BLaER1 (cell line): ENCODE measurements at regions not wholly inside any gene's neighbourhood (a gene's known extent, or its start where the extent isn't known, plus 50 kb on each side); places are given as distances from the start of the nearest gene placed in this dataset.

Experiments used
- H3K27ac ChIP-seq: shearing (Covaris generic); formaldehyde crosslinking; 2 replicates; pipeline ENCODE4 v1.8.1; 2022
- H3K27me3 ChIP-seq: shearing (Covaris generic); formaldehyde crosslinking; 2 replicates; pipeline ENCODE4 v1.8.1; 2022
- H3K36me3 ChIP-seq: shearing (Covaris generic); formaldehyde crosslinking; 2 replicates; pipeline ENCODE4 v1.8.1; 2022
- H3K4me1 ChIP-seq: shearing (Covaris generic); formaldehyde crosslinking; 2 replicates; pipeline ENCODE4 v1.8.1; 2022
- H3K4me2 ChIP-seq: shearing (Covaris generic); formaldehyde crosslinking; 2 replicates; pipeline ENCODE4 v1.8.1; 2022
- H3K4me3 ChIP-seq: shearing (Covaris generic); formaldehyde crosslinking; 2 replicates; pipeline ENCODE4 v1.8.1; 2022
- H3K9ac ChIP-seq: shearing (Covaris generic); formaldehyde crosslinking; 2 replicates; pipeline ENCODE4 v1.8.1; 2022
- H3K9me3 ChIP-seq: shearing (Covaris generic); formaldehyde crosslinking; 2 replicates; pipeline ENCODE4 v1.8.1; 2022
- H4K20me1 ChIP-seq: shearing (Covaris generic); formaldehyde crosslinking; 2 replicates; pipeline ENCODE4 v1.8.1; 2022
- Cebpa-rat ChIP-seq: shearing (Covaris generic); IDR thresholded peaks from 2 replicates; pipeline ENCODE4 v1.8.1; 2022

DNA sequence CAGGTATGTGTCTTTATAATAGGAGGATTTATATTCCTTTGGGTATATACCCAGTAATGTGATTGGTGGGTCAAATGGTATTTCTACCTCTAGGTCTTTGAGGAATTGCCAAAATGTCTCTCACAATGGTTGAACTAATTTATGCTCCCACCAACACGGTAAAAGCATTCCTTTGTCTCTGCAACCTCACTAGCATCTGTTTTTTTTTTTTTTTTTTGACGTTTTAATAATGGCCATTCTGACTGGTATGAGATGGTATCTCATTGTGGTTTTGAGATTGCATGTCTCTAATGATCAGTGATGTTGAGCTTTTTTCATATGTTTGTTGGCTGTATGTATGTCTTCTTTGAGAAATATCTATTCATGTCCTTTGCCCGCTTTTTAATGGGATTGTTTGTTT, 144.9 kb upstream of the RGS17 start:
- no peak for TF ChIP-seq Cebpa-rat
- no peak overlapping the region for H3K4me2 ChIP-seq
- H3K4me1 ChIP-seq = no peaks in the 10 kb centered on the region
- H4K20me1 ChIP-seq = no peaks in the 10 kb centered on the region
- H3K4me3 ChIP-seq = no peak overlapping the region
- H3K9ac ChIP-seq = no peak overlapping the region
- no peaks in the 10 kb centered on the region for H3K27me3 ChIP-seq
- H3K27ac ChIP-seq = no peak overlapping the region
- H3K9me3 ChIP-seq = no peaks in the 10 kb centered on the region
- H3K36me3 ChIP-seq = no peaks in the 10 kb centered on the region

DNA sequence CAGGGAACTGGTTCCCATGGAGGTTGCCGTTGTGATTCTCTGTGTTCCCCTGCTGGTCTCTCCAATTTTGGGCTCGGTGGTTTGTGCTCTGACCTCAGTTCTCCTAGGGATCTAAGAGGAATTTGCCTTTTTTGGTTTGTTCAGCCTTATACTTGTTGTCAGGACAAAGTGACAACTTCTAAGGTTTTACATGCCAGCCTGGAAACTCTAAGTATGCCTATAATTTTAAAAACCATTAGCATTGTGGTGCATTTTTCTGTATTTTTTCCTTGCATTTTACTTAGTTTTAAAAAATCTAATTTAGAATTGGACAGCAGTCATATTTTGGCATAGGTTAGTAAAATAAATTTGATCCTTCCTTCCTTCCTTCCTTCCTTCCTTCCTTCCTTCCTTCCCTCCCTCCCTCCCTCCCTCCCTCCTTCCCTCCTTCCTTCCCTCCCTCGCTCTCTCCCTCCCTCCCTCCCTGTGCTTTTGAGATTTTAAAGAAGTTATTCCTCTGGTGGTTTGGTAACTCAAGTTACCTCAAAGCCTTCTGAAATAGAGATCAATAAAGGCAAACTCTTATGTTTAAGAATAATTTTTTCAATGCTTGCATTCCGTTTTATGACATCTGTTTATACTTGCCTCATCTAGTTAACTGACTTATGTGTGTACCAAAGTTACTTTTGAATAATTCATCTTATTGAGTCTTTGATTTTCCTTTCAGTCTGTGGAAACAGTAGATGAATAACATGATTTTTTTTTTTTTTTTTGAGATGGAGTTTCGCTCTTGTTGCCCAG, 141.3 kb upstream of the RGS17 start:
- Histone ChIP-seq H3K9me3 (no peaks in the 10 kb centered on the region), H3K27ac (no peak overlapping the region), H3K4me3 (no peak overlapping the region), H3K27me3 (no peaks in the 10 kb centered on the region), H3K9ac (no peak overlapping the region), H3K36me3 (no peaks in the 10 kb centered on the region), H3K4me2 (no peak overlapping the region), H4K20me1 (no peaks in the 10 kb centered on the region), H3K4me1 (no peaks in the 10 kb centered on the region)
- no peak for TF ChIP-seq Cebpa-rat

- Histone ChIP-seq H3K4me1 (no peaks in the 10 kb centered on the region), H3K27me3 (no peaks in the 10 kb centered on the region), H4K20me1 (no peaks in the 10 kb centered on the region), H3K36me3 (no peaks in the 10 kb centered on the region), H3K9me3 (no peaks in the 10 kb centered on the region), H3K27ac (no peak overlapping the region), H3K9ac (no peak overlapping the region), H3K4me2 (no peak overlapping the region), H3K4me3 (no peak overlapping the region)
- TF ChIP-seq Cebpa-rat = no peak
Observed at GRCh38 chr6:153263489-153263888, 132.4 kb upstream of the RGS17 start.

GRCh38 chr6:153251326-153251725, 120.2 kb upstream of the RGS17 start:
- no peak for TF ChIP-seq Cebpa-rat
- no peaks in the 10 kb centered on the region for H4K20me1 ChIP-seq
- no peak overlapping the region for H3K27ac ChIP-seq
- no peaks in the 10 kb centered on the region for H3K27me3 ChIP-seq
- H3K4me3 ChIP-seq = no peak overlapping the region
- H3K36me3 ChIP-seq = no peaks in the 10 kb centered on the region
- H3K4me1 ChIP-seq = no peaks in the 10 kb centered on the region
- H3K4me2 ChIP-seq = no peak overlapping the region
- H3K9ac ChIP-seq = no peak overlapping the region
- H3K9me3 ChIP-seq = no peaks in the 10 kb centered on the region

DNA sequence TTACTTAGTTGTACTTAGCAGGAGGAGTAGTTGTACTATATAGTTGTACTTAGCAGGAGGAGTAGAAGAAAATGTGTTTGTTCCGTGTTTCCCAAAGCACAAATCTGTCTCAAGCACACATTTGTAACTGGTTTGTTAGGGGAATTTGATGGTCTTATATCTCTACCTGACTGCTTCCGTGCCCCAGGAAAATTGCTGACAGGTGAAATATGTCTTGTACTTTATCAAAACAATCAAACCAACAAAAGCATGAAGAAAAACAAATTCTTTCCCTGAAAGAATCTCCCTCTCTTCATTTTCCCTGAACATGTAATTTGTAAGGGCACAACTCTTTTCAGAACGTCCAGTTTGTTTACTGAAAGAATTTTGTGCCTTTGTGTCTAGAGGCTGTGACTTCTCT, 106.6 kb upstream of the RGS17 start:
- Histone ChIP-seq H3K27ac (no peak overlapping the region), H3K27me3 (no peaks in the 10 kb centered on the region), H3K4me3 (no peak overlapping the region), H3K9ac (no peak overlapping the region), H4K20me1 (no peaks in the 10 kb centered on the region), H3K4me2 (no peak overlapping the region), H3K9me3 (no peaks in the 10 kb centered on the region), H3K4me1 (no peaks in the 10 kb centered on the region), H3K36me3 (no peaks in the 10 kb centered on the region)
- no peak for TF ChIP-seq Cebpa-rat

DNA sequence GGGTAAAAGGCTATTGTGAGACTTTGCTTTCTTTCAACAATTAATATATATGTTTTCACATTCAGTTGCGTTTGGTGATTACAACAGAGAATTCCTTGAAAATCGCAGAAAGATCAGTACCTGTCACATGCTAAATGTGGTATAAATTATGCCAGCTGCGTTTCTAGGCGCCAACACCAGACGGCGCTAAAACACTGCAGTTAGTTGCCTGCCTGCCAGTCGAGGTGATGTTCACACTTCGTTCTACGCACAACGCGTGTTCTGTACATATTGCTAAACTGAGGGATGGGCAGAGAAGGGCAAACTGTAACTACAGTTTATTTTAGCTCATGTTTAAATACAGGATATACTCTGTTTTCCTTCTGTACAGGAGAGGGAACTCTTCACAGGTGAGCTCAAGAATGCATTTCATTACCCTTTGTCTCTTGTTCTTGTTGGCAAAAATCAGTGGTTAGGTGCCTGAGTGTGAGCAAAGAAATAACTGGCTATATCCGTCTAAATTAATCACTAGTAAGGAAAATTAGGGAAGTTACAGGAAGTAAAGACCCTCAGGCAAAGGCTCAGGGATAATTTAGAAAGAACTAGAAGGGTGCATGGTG, 100.1 kb upstream of the RGS17 start:
- no peak for TF ChIP-seq Cebpa-rat
- Histone ChIP-seq H4K20me1 (no peaks in the 10 kb centered on the region), H3K4me2 (no peak overlapping the region), H3K27me3 (no peaks in the 10 kb centered on the region), H3K9ac (no peak overlapping the region), H3K4me1 (no peaks in the 10 kb centered on the region), H3K4me3 (no peak overlapping the region), H3K27ac (no peak overlapping the region), H3K36me3 (no peaks in the 10 kb centered on the region), H3K9me3 (no peaks in the 10 kb centered on the region)

DNA sequence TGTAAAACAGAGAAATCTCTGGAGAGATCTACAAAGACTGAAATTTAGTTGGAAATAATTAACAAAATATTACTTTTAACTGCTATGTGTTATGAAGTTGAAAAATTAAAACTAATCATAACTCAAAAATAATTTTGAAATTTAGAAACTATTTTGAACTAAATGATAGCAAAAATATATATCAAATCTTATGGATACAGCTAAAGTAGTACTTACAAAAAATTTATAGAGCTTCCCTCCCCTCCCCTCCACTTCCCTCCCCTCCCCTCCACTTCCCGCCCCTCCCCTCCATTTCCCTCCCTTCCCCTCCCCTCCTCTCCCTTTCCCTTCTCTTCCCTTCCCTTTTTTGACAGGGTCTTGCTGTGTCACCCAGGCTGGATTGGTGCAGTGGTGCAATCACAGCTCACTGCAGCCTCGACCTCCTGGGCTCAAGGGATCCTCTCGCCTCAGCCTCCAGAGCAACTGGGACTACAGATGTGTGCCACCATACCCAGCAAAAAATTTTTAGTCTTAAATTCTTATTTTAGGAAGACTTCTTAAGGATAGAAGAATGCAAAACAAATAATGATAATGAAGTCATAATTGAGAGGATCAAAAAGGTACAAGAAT, 87.2 kb upstream of the RGS17 start:
- no peak overlapping the region for H3K9ac ChIP-seq
- H3K4me2 ChIP-seq = no peak overlapping the region
- no peaks in the 10 kb centered on the region for H3K4me1 ChIP-seq
- TF ChIP-seq Cebpa-rat = no peak
- no peaks in the 10 kb centered on the region for H3K9me3 ChIP-seq
- H3K36me3 ChIP-seq = no peaks in the 10 kb centered on the region
- no peak overlapping the region for H3K4me3 ChIP-seq
- H4K20me1 ChIP-seq = no peaks in the 10 kb centered on the region
- no peak overlapping the region for H3K27ac ChIP-seq
- H3K27me3 ChIP-seq = no peaks in the 10 kb centered on the region

GRCh38 chr6:153216789-153217188, 85.7 kb upstream of the RGS17 start:
- Histone ChIP-seq H3K4me3 (no peak overlapping the region), H3K9ac (no peak overlapping the region), H4K20me1 (no peaks in the 10 kb centered on the region), H3K4me1 (no peaks in the 10 kb centered on the region), H3K36me3 (no peaks in the 10 kb centered on the region), H3K9me3 (no peaks in the 10 kb centered on the region), H3K27me3 (no peaks in the 10 kb centered on the region), H3K27ac (no peak overlapping the region), H3K4me2 (no peak overlapping the region)
- no peak for TF ChIP-seq Cebpa-rat

- TF ChIP-seq Cebpa-rat = no peak
- no peak overlapping the region for H3K9ac ChIP-seq
- no peaks in the 10 kb centered on the region for H3K9me3 ChIP-seq
- no peak overlapping the region for H3K27ac ChIP-seq
- H3K4me2 ChIP-seq = no peak overlapping the region
- H3K4me1 ChIP-seq = peaks cover 7% of the 10 kb centered on the region
- H3K36me3 ChIP-seq = no peaks in the 10 kb centered on the region
- no peaks in the 10 kb centered on the region for H4K20me1 ChIP-seq
- no peaks in the 10 kb centered on the region for H3K27me3 ChIP-seq
- no peak overlapping the region for H3K4me3 ChIP-seq
Observed at GRCh38 chr6:153215242-153215641, 84.2 kb upstream of the RGS17 start.

DNA sequence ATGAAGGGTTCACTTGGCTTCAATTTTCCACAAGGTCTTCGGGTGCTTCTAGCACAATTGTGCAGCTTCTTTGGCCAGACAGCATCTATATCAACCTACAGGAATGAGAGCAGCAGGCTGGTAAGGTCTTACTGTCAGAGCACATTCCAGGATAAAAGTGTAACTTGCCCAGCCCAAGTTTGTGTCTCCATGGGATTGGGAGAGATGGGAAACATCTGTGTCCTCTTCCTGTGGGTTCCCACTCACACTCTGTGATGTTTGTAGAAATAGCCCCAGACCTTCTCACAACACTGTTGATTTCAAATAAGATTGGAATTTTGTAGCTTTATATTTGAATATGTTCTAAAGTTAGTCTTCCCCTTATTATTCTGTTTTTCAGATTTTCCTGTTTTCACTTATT, 83.4 kb upstream of the RGS17 start:
- H3K4me3 ChIP-seq = no peak overlapping the region
- no peak for TF ChIP-seq Cebpa-rat
- no peaks in the 10 kb centered on the region for H3K27me3 ChIP-seq
- H3K27ac ChIP-seq = no peak overlapping the region
- H3K4me1 ChIP-seq = peaks cover 15% of the 10 kb centered on the region
- no peaks in the 10 kb centered on the region for H4K20me1 ChIP-seq
- H3K9ac ChIP-seq = no peak overlapping the region
- no peak overlapping the region for H3K4me2 ChIP-seq
- H3K9me3 ChIP-seq = no peaks in the 10 kb centered on the region
- H3K36me3 ChIP-seq = no peaks in the 10 kb centered on the region
